ENCODE measurements at regions not wholly inside any gene's neighbourhood (a gene's known extent, or its start where the extent isn't known, plus 50 kb on each side); places are given as distances from the start of the nearest gene placed in this dataset.

DNA sequence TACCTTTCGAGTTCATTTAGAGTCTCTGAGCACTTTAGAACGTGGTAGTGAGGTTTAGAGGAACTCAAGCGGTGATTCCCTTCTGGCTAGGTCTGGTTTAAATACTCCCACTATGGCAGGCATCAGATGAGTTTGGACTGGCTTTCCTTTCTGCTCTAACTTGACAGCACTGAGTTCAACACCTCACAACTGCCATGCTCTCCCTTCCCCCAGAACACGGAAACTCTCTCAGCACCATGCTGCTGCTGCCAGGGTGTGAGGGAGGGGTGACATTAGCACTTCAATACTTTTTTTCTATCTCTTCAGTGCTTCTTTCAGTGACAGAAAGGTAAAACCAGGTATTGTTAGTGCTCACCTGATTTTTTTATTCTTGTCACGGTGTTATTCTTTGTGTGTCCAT is 234.5 kb upstream of the AGTR2 start:
- H3K27ac ChIP-seq (replicated peaks), result no peak overlapping the region
- no peaks in the 10 kb centered on the region for H3K27me3 ChIP-seq (ENCODE audit: insufficient read depth, poor library complexity, severe bottlenecking)
- no peak for DNase-seq (ENCODE audit: low read depth in 1 of 2, low spot score in 1 of 2)
- no peak overlapping the region for H3K4me3 ChIP-seq (replicated peaks; ENCODE audit: insufficient read depth, low read length)
- TF ChIP-seq, protein P1, sequence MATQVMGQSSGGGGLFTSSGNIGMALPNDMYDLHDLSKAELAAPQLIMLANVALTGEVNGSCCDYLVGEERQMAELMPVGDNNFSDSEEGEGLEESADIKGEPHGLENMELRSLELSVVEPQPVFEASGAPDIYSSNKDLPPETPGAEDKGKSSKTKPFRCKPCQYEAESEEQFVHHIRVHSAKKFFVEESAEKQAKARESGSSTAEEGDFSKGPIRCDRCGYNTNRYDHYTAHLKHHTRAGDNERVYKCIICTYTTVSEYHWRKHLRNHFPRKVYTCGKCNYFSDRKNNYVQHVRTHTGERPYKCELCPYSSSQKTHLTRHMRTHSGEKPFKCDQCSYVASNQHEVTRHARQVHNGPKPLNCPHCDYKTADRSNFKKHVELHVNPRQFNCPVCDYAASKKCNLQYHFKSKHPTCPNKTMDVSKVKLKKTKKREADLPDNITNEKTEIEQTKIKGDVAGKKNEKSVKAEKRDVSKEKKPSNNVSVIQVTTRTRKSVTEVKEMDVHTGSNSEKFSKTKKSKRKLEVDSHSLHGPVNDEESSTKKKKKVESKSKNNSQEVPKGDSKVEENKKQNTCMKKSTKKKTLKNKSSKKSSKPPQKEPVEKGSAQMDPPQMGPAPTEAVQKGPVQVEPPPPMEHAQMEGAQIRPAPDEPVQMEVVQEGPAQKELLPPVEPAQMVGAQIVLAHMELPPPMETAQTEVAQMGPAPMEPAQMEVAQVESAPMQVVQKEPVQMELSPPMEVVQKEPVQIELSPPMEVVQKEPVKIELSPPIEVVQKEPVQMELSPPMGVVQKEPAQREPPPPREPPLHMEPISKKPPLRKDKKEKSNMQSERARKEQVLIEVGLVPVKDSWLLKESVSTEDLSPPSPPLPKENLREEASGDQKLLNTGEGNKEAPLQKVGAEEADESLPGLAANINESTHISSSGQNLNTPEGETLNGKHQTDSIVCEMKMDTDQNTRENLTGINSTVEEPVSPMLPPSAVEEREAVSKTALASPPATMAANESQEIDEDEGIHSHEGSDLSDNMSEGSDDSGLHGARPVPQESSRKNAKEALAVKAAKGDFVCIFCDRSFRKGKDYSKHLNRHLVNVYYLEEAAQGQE (IDR thresholded peaks at IDR 0.05; ENCODE audit: insufficient replicate concordance, low read depth), result no peak
- no peak for TF ChIP-seq SPI1 (IDR thresholded peaks at IDR 0.05; ENCODE audit: borderline replicate concordance, low read depth)
- TF ChIP-seq CTCF (IDR thresholded peaks at IDR 0.05; ENCODE audit: insufficient read depth, low read length), result no peak
- TF ChIP-seq POLR2AphosphoS5 (IDR thresholded peaks at IDR 0.05; ENCODE audit: low read depth), result no peak
- TF ChIP-seq GABPA (IDR thresholded peaks at IDR 0.05; ENCODE audit: low read depth), result no peak

DNA sequence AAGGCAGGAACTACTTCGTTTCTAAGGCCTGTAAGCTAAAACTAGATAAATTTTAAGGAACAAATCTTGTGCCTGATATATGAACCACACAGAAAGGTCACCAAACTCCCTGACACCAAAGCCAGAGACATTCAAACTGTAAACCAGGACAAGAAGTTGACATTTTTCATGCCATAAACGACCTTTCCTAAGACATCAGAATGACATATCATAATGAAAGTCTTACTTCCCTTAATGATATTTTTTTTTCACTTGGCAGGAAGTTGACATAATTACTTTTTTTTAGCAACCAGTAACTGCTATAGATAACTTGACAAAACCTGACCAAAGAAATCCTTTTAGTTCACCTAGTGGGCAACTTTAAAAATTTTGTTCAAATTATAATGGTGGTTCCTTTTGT is 231.5 kb upstream of the AGTR2 start:
- no peak for DNase-seq (ENCODE audit: low read depth in 1 of 2, low spot score in 1 of 2)
- Histone ChIP-seq H3K27me3 (ENCODE audit: insufficient read depth, poor library complexity, severe bottlenecking) (no peaks in the 10 kb centered on the region), H3K4me3 (replicated peaks; ENCODE audit: insufficient read depth, low read length) (no peak overlapping the region), H3K27ac (replicated peaks) (no peak overlapping the region)
- TF ChIP-seq CTCF (IDR thresholded peaks at IDR 0.05; ENCODE audit: insufficient read depth, low read length) (no peak), POLR2AphosphoS5 (IDR thresholded peaks at IDR 0.05; ENCODE audit: low read depth) (no peak), GABPA (IDR thresholded peaks at IDR 0.05; ENCODE audit: low read depth) (no peak), SPI1 (IDR thresholded peaks at IDR 0.05; ENCODE audit: borderline replicate concordance, low read depth) (no peak)
- TF ChIP-seq, protein P1 (IDR thresholded peaks at IDR 0.05; ENCODE audit: insufficient replicate concordance, low read depth), result no peak

GRCh38 chrX:115939636-115940160 is 230.8 kb upstream of the AGTR2 start:
- TF ChIP-seq CTCF (IDR thresholded peaks at IDR 0.05; ENCODE audit: insufficient read depth, low read length), result no peak
- TF ChIP-seq, protein P1 (IDR thresholded peaks at IDR 0.05; ENCODE audit: insufficient replicate concordance, low read depth), result no peak
- TF ChIP-seq SPI1 (IDR thresholded peaks at IDR 0.05; ENCODE audit: borderline replicate concordance, low read depth), result no peak
- no peak for TF ChIP-seq GABPA (IDR thresholded peaks at IDR 0.05; ENCODE audit: low read depth)
- TF ChIP-seq POLR2AphosphoS5 (IDR thresholded peaks at IDR 0.05; ENCODE audit: low read depth), result no peak
- H3K27ac ChIP-seq (replicated peaks), result no peak overlapping the region
- H3K4me3 ChIP-seq (replicated peaks; ENCODE audit: insufficient read depth, low read length), result no peak overlapping the region
- H3K27me3 ChIP-seq (ENCODE audit: insufficient read depth, poor library complexity, severe bottlenecking), result no peaks in the 10 kb centered on the region
- DNase-seq (ENCODE audit: low read depth in 1 of 2, low spot score in 1 of 2), result no peak
